ENCODE measurements at regions not wholly inside any gene's neighbourhood (a gene's known extent, or its start where the extent isn't known, plus 50 kb on each side); places are given as distances from the start of the nearest gene placed in this dataset.

- DNase-seq = no peak
Observed at GRCh38 chr3:459311-459670, 262.7 kb downstream of the CHL1 start.

GRCh38 chr3:461006-461405, 264.4 kb downstream of the CHL1 start:
- no peak for DNase-seq

- DNase-seq = no peak
Observed at GRCh38 chr3:462851-463250, 266.3 kb downstream of the CHL1 start.

- no peak for DNase-seq
Observed at GRCh38 chr3:463252-464192, 267.0 kb downstream of the CHL1 start.

- no peak for DNase-seq
Observed at GRCh38 chr3:464255-464654, 267.7 kb downstream of the CHL1 start.

GRCh38 chr3:468172-468571, 271.6 kb downstream of the CHL1 start:
- DNase-seq = no peak

- DNase-seq = no peak
Observed at GRCh38 chr3:473033-473800, 276.7 kb downstream of the CHL1 start.

- DNase-seq = no peak
Observed at GRCh38 chr3:474828-475227, 278.3 kb downstream of the CHL1 start.

GRCh38 chr3:480070-480469, 283.5 kb downstream of the CHL1 start:
- DNase-seq = no peak

- DNase-seq = no peak
Observed at GRCh38 chr3:481111-481510, 284.5 kb downstream of the CHL1 start.

- no peak for DNase-seq
Observed at GRCh38 chr3:481680-482079, 285.1 kb downstream of the CHL1 start.

GRCh38 chr3:482479-482878, 285.9 kb downstream of the CHL1 start:
- no peak for DNase-seq

GRCh38 chr3:484341-484740, 287.8 kb downstream of the CHL1 start:
- DNase-seq = no peak

- no peak for DNase-seq
Observed at GRCh38 chr3:487614-488013, 291.1 kb downstream of the CHL1 start.

- no peak for DNase-seq
Observed at GRCh38 chr3:492586-493316, 296.2 kb downstream of the CHL1 start.

GRCh38 chr3:494190-494589, 297.6 kb downstream of the CHL1 start:
- DNase-seq = no peak

- no peak for DNase-seq
Observed at GRCh38 chr3:498487-498886, 301.9 kb downstream of the CHL1 start.

- DNase-seq = no peak
Observed at GRCh38 chr3:499001-499761, 302.6 kb downstream of the CHL1 start.

GRCh38 chr3:502486-502885, 305.9 kb downstream of the CHL1 start:
- DNase-seq = no peak

- DNase-seq = no peak
Observed at GRCh38 chr3:513301-513700, 316.7 kb downstream of the CHL1 start.

- DNase-seq = no peak
Observed at GRCh38 chr3:514192-514591, 317.6 kb downstream of the CHL1 start.

GRCh38 chr3:519026-519425, 322.5 kb downstream of the CHL1 start:
- no peak for DNase-seq

GRCh38 chr3:522888-523287, 326.3 kb downstream of the CHL1 start:
- no peak for DNase-seq
